ENCODE measurements at regions not wholly inside any gene's neighbourhood (a gene's known extent, or its start where the extent isn't known, plus 50 kb on each side); places are given as distances from the start of the nearest gene placed in this dataset.

GRCh38 chr3:72058493-72059081, 273.6 kb upstream of the PROK2 start:
- no peak for DNase-seq

GRCh38 chr3:72055436-72055835, 270.5 kb upstream of the PROK2 start:
- DNase-seq, result no peak

- no peak for DNase-seq
These were observed 270.0 kb upstream of the PROK2 start for GRCh38 chr3:72054976-72055375.

GRCh38 chr3:72052841-72053409, 268.0 kb upstream of the PROK2 start:
- DNase-seq, result no peak

- DNase-seq, result no peak
These were observed 265.8 kb upstream of the PROK2 start for GRCh38 chr3:72050771-72051170.

GRCh38 chr3:72050048-72050632, 265.2 kb upstream of the PROK2 start:
- DNase-seq, result no peak

GRCh38 chr3:72049300-72049699, 264.4 kb upstream of the PROK2 start:
- DNase-seq, result no peak

- no peak for DNase-seq
These were observed 263.9 kb upstream of the PROK2 start for GRCh38 chr3:72048873-72049272.

- DNase-seq, result no peak
These were observed 262.4 kb upstream of the PROK2 start for GRCh38 chr3:72047221-72047871.

GRCh38 chr3:72044231-72044855, 259.4 kb upstream of the PROK2 start:
- DNase-seq, result no peak

- DNase-seq, result no peak
These were observed 258.5 kb upstream of the PROK2 start for GRCh38 chr3:72043204-72044133.

- DNase-seq, result no peak
These were observed 257.7 kb upstream of the PROK2 start for GRCh38 chr3:72042397-72043203.

GRCh38 chr3:72041511-72041910, 256.6 kb upstream of the PROK2 start:
- DNase-seq, result no peak

- no peak for DNase-seq
These were observed 256.1 kb upstream of the PROK2 start for GRCh38 chr3:72041076-72041475.

GRCh38 chr3:72039677-72040076, 254.7 kb upstream of the PROK2 start:
- DNase-seq, result no peak

GRCh38 chr3:72036899-72037298, 252.0 kb upstream of the PROK2 start:
- no peak for DNase-seq

- no peak for DNase-seq
These were observed 250.7 kb upstream of the PROK2 start for GRCh38 chr3:72035606-72036005.

GRCh38 chr3:72034986-72035385, 250.0 kb upstream of the PROK2 start:
- DNase-seq, result no peak

- DNase-seq, result no peak
These were observed 248.9 kb upstream of the PROK2 start for GRCh38 chr3:72033666-72034428.

- DNase-seq, result no peak
These were observed 247.6 kb upstream of the PROK2 start for GRCh38 chr3:72032441-72033135.

All from NCI-H146 (cell line).